Amygdala (tissue), 56 donors: ENCODE measurements at regions not wholly inside any gene's neighbourhood (a gene's known extent, or its start where the extent isn't known, plus 50 kb on each side); places are given as distances from the start of the nearest gene placed in this dataset.

ENCODE experiments used
- DNase-seq, 56 donors: peaks; one replicate each; lab custom pipeline; 2025; lab: John Stamatoyannopoulos, UW

DNA sequence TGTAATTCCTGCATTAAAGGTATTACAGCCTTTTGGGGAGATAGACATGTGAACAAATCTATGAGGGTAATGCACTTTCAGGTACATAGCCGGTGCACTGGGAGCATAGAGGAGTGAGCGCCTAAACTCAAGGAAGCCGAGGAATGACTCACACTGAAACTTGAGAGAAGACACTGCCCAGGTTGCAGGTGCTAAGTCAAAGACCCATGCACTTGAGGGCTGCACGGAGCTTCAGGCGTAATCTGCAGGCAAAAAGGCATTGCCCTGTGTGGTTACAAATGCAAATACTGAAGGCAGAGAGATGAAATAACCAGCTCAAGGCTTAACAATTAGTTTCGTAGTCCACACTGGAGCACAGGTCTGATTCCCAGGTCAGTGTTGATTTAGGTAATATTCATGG is 51.0 kb upstream of the OSBPL3 start:
- no peak for DNase-seq
